ENCODE measurements at regions not wholly inside any gene's neighbourhood (a gene's known extent, or its start where the extent isn't known, plus 50 kb on each side); places are given as distances from the start of the nearest gene placed in this dataset.

DNA sequence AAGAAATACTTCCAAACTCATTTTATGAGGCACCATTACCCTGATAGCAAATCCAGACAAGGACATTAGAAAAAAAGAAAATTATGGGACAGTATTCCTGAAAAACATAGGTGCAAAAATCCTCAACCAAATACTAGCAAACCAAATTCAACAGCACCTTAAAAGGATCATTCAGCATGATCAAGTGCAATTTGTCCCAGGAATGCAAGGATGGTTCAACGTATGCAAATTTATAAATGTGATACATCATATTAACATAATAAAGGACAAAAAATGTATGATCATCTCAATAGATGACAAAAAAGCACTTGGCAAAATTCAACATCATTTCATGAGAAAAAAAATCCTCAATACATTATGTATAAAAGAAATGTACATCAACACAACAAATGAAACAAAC, 162.9 kb downstream of the DUSP6 start:
- TF ChIP-seq, protein P1, sequence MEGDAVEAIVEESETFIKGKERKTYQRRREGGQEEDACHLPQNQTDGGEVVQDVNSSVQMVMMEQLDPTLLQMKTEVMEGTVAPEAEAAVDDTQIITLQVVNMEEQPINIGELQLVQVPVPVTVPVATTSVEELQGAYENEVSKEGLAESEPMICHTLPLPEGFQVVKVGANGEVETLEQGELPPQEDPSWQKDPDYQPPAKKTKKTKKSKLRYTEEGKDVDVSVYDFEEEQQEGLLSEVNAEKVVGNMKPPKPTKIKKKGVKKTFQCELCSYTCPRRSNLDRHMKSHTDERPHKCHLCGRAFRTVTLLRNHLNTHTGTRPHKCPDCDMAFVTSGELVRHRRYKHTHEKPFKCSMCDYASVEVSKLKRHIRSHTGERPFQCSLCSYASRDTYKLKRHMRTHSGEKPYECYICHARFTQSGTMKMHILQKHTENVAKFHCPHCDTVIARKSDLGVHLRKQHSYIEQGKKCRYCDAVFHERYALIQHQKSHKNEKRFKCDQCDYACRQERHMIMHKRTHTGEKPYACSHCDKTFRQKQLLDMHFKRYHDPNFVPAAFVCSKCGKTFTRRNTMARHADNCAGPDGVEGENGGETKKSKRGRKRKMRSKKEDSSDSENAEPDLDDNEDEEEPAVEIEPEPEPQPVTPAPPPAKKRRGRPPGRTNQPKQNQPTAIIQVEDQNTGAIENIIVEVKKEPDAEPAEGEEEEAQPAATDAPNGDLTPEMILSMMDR (IDR thresholded peaks at IDR 0.05): no peak
- no peak for TF ChIP-seq POLR2A (IDR thresholded peaks at IDR 0.05)
